Neural cell (in vitro differentiated cells): ENCODE measurements at regions not wholly inside any gene's neighbourhood (a gene's known extent, or its start where the extent isn't known, plus 50 kb on each side); places are given as distances from the start of the nearest gene placed in this dataset.

Source experiments
- POLR2AphosphoS5 ChIP-seq: IDR thresholded peaks from 2 replicates; pipeline ENCODE4 v1.6.1; 2012
- TF ChIP-seq, protein P1 (sequence below): fragments of 450-650 bp; IDR thresholded peaks from 2 replicates; pipeline ENCODE4 v1.5.1; 2014; ENCODE audit warnings: antibody characterized with exemption, mild to moderate bottlenecking, moderate library complexity; ENCODE audit not compliant: poor library complexity, severe bottlenecking
- TF ChIP-seq, protein P2 (sequence below): IDR thresholded peaks from 2 replicates; pipeline ENCODE4 v1.6.1; 2012; ENCODE audit warnings: borderline replicate concordance

- TF ChIP-seq, protein P1, sequence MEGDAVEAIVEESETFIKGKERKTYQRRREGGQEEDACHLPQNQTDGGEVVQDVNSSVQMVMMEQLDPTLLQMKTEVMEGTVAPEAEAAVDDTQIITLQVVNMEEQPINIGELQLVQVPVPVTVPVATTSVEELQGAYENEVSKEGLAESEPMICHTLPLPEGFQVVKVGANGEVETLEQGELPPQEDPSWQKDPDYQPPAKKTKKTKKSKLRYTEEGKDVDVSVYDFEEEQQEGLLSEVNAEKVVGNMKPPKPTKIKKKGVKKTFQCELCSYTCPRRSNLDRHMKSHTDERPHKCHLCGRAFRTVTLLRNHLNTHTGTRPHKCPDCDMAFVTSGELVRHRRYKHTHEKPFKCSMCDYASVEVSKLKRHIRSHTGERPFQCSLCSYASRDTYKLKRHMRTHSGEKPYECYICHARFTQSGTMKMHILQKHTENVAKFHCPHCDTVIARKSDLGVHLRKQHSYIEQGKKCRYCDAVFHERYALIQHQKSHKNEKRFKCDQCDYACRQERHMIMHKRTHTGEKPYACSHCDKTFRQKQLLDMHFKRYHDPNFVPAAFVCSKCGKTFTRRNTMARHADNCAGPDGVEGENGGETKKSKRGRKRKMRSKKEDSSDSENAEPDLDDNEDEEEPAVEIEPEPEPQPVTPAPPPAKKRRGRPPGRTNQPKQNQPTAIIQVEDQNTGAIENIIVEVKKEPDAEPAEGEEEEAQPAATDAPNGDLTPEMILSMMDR = no peak
- TF ChIP-seq, protein P2, sequence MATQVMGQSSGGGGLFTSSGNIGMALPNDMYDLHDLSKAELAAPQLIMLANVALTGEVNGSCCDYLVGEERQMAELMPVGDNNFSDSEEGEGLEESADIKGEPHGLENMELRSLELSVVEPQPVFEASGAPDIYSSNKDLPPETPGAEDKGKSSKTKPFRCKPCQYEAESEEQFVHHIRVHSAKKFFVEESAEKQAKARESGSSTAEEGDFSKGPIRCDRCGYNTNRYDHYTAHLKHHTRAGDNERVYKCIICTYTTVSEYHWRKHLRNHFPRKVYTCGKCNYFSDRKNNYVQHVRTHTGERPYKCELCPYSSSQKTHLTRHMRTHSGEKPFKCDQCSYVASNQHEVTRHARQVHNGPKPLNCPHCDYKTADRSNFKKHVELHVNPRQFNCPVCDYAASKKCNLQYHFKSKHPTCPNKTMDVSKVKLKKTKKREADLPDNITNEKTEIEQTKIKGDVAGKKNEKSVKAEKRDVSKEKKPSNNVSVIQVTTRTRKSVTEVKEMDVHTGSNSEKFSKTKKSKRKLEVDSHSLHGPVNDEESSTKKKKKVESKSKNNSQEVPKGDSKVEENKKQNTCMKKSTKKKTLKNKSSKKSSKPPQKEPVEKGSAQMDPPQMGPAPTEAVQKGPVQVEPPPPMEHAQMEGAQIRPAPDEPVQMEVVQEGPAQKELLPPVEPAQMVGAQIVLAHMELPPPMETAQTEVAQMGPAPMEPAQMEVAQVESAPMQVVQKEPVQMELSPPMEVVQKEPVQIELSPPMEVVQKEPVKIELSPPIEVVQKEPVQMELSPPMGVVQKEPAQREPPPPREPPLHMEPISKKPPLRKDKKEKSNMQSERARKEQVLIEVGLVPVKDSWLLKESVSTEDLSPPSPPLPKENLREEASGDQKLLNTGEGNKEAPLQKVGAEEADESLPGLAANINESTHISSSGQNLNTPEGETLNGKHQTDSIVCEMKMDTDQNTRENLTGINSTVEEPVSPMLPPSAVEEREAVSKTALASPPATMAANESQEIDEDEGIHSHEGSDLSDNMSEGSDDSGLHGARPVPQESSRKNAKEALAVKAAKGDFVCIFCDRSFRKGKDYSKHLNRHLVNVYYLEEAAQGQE = no peak
- no peak for TF ChIP-seq POLR2AphosphoS5
These were observed 517.5 kb downstream of the IRS1 start for GRCh38 chr2:226282151-226282550.
